ENCODE measurements at regions not wholly inside any gene's neighbourhood (a gene's known extent, or its start where the extent isn't known, plus 50 kb on each side); places are given as distances from the start of the nearest gene placed in this dataset.

GRCh38 chr10:106520698-106521097 is 643.8 kb downstream of the SORCS1 start:
- Mint-ChIP-seq H3K27ac (no peak overlapping the region), H3K4me1 (no peaks in the 10 kb centered on the region), H3K4me3 (no peak overlapping the region), H3K27me3 (no peaks in the 10 kb centered on the region), H3K36me3 (no peaks in the 10 kb centered on the region), H3K9me3 (no peaks in the 10 kb centered on the region)
- ATAC-seq, result no peak

DNA sequence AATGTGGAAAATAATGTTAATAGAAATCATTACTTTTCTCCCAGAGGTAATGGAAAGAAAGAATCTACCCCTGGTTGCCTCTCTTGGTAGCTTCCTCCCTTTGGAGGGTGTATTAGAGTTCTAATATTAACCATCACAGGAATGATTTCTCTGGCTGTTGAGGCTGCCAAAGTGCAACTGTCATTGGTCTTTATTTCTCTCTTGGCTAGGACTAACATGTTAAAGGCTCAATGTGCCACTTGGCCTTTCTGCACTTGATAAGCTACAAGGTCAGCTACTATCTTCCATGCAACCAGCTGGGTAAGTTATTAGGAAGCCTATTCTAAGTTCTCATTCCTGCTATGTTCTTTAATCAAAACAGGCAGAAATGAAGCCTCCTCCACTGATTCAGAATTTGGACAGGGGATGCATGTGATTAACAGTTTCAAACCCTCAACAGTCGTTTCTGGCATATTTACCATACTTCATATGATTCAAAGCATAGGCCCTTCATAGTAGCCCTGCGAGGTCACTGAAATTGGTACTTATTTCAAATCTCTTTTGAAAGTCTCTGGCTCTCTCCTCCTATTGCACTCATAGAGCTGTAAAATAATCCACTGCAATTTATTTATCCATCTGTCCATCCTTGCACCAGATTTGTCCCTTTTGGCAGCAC is 645.0 kb downstream of the SORCS1 start:
- no peak for ATAC-seq
- no peak overlapping the region for H3K4me3 Mint-ChIP-seq
- H3K36me3 Mint-ChIP-seq, result no peaks in the 10 kb centered on the region
- no peak overlapping the region for H3K27ac Mint-ChIP-seq
- no peaks in the 10 kb centered on the region for H3K27me3 Mint-ChIP-seq
- H3K9me3 Mint-ChIP-seq, result no peaks in the 10 kb centered on the region
- H3K4me1 Mint-ChIP-seq, result no peaks in the 10 kb centered on the region

- no peaks in the 10 kb centered on the region for H3K36me3 Mint-ChIP-seq
- no peak overlapping the region for H3K4me3 Mint-ChIP-seq
- no peak for ATAC-seq
- no peaks in the 10 kb centered on the region for H3K27me3 Mint-ChIP-seq
- H3K9me3 Mint-ChIP-seq, result no peaks in the 10 kb centered on the region
- H3K27ac Mint-ChIP-seq, result no peak overlapping the region
- H3K4me1 Mint-ChIP-seq, result no peaks in the 10 kb centered on the region
Measured at GRCh38 chr10:106515206-106515790, 649.2 kb downstream of the SORCS1 start.

DNA sequence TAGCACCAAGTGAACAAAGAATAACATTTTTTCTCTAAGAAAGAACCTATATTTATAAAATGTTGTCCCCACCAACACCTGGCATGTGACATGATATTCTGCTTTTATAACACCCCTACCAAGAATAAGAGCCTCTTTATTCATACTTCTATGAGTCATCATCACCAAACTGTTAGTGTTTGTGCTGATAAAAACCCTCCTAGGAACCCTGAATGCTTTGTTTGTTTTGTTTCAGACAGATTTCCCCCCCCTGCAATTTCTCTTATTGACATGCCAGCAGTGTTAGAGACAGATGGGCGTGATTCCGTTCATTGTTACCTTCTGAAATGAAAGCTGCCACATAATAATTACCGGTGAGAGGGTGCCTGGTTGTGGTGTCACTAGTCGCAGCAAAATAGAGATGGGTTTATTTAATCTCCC is 651.1 kb downstream of the SORCS1 start:
- H3K4me1 Mint-ChIP-seq, result no peaks in the 10 kb centered on the region
- no peaks in the 10 kb centered on the region for H3K36me3 Mint-ChIP-seq
- no peaks in the 10 kb centered on the region for H3K27me3 Mint-ChIP-seq
- no peak for ATAC-seq
- no peak overlapping the region for H3K27ac Mint-ChIP-seq
- no peak overlapping the region for H3K4me3 Mint-ChIP-seq
- H3K9me3 Mint-ChIP-seq, result no peaks in the 10 kb centered on the region

DNA sequence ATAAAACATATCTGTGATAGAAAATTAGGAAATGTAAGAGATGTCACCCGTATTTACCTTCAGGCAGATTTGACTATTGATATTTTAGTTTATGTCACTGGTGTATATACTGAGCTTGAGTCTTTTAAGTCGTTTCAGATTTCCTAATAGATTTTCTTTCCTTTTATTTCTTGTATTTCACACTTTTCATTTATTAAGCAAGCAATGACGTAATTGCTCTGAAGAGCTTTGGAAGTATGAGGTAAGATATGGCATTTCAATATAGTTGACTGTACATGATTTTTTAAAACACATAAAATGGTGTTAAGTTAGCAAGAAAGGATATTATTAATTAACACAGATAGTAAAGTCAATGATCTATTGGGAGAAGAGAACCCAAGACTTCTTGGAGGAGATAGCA is 652.6 kb downstream of the SORCS1 start:
- Mint-ChIP-seq H3K4me1 (no peaks in the 10 kb centered on the region), H3K9me3 (peaks cover 2% of the 10 kb centered on the region), H3K27me3 (no peaks in the 10 kb centered on the region), H3K27ac (no peak overlapping the region), H3K36me3 (no peaks in the 10 kb centered on the region), H3K4me3 (no peak overlapping the region)
- no peak for ATAC-seq

DNA sequence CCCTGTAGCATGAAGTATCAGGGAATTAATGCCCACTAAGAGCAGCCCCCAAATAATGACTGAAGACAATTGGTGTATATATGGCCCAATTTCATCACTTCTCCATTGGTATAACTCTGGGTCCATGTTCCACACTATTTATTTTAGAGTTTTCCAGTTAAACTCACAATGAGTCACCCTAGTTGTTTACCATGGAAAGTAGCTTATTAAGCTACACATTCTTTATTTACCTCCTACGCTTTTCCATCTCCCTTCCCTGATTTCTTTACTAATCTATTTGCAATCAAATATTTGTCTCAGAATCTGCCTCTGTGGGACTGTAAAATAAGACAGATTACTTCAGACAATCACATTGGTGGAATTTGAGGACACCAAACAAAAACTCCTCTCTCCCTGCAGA is 655.6 kb downstream of the SORCS1 start:
- Mint-ChIP-seq H3K36me3 (no peaks in the 10 kb centered on the region), H3K4me3 (no peak overlapping the region), H3K27ac (no peak overlapping the region), H3K9me3 (peaks cover 2% of the 10 kb centered on the region), H3K27me3 (no peaks in the 10 kb centered on the region), H3K4me1 (no peaks in the 10 kb centered on the region)
- ATAC-seq, result no peak

DNA sequence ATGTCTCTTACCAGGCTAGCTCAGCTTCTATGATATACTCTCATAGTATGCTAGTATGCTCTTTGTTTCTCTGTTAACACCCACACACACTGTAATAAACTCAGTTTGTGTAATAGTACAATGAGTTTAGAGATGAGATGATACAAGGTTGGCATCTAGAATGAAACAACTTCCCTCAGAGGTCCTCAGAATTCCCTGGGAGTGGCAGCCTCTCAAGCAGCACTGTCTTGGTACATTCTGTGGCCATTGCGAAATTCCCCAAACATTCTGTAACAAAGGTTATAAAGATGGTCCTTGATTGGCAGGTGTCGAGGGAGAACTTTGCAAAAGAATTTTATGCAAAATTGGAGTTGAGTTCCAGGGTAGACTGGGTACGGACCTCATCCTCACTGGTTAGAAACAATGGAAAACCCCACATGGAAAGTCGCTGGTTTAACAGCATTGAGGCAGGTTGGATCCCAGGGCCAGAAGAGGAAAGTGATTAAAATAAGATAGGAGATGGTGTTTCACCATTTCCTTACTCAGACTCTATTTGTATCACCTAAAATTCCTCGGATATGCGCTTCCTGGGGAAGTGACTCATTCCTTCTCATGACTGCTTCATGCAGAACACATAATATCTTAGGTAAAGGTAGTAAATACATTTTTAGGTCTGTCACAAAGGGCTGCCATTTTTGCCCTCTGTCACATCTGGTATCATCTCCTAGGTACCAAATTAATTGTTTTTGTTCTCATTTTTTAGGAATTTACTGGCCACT is 657.8 kb downstream of the SORCS1 start:
- no peaks in the 10 kb centered on the region for H3K27me3 Mint-ChIP-seq
- H3K27ac Mint-ChIP-seq, result no peak overlapping the region
- H3K36me3 Mint-ChIP-seq, result no peaks in the 10 kb centered on the region
- no peak for ATAC-seq
- no peaks in the 10 kb centered on the region for H3K4me1 Mint-ChIP-seq
- H3K9me3 Mint-ChIP-seq, result peaks cover 2% of the 10 kb centered on the region
- no peak overlapping the region for H3K4me3 Mint-ChIP-seq

- no peak overlapping the region for H3K27ac Mint-ChIP-seq
Measured at GRCh38 chr10:106504536-106504935, 660.0 kb downstream of the SORCS1 start.

DNA sequence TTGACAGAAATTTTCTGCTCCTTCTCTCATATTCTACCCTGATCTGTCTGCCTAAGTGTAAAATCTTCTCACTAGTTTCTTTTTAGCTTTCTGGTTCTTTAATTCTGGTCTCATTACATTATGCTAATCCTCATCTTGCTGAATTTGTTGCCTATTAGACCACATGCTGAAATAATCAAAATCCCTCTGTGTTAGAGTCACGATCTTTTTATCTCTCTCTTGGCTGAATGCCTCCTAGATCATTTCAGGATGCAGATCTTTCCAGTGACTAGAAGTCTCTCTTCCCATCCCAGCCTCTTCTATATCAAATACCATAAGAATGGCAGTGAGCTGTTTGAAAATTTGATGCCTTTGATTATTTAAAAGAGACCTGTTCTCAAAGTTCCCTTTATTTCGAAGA is 661.9 kb downstream of the SORCS1 start:
- Mint-ChIP-seq H3K9me3 (peaks cover 2% of the 10 kb centered on the region), H3K27me3 (no peaks in the 10 kb centered on the region), H3K4me3 (no peak overlapping the region), H3K36me3 (no peaks in the 10 kb centered on the region), H3K4me1 (no peaks in the 10 kb centered on the region), H3K27ac (no peak overlapping the region)
- ATAC-seq, result no peak

More at GRCh38 chr10:106504536-106504935, 660.0 kb downstream of the SORCS1 start:
- ATAC-seq, result no peak
- H3K9me3 Mint-ChIP-seq, result peaks cover 2% of the 10 kb centered on the region
- H3K27me3 Mint-ChIP-seq, result no peaks in the 10 kb centered on the region
- H3K4me3 Mint-ChIP-seq, result no peak overlapping the region
- no peaks in the 10 kb centered on the region for H3K4me1 Mint-ChIP-seq
- no peaks in the 10 kb centered on the region for H3K36me3 Mint-ChIP-seq

GRCh38 chr10:106500925-106501525 is 663.5 kb downstream of the SORCS1 start:
- no peak for ATAC-seq
- no peak overlapping the region for H3K4me3 Mint-ChIP-seq
- no peaks in the 10 kb centered on the region for H3K4me1 Mint-ChIP-seq
- H3K27ac Mint-ChIP-seq, result no peak overlapping the region
- H3K9me3 Mint-ChIP-seq, result no peaks in the 10 kb centered on the region
- H3K27me3 Mint-ChIP-seq, result no peaks in the 10 kb centered on the region
- no peaks in the 10 kb centered on the region for H3K36me3 Mint-ChIP-seq

DNA sequence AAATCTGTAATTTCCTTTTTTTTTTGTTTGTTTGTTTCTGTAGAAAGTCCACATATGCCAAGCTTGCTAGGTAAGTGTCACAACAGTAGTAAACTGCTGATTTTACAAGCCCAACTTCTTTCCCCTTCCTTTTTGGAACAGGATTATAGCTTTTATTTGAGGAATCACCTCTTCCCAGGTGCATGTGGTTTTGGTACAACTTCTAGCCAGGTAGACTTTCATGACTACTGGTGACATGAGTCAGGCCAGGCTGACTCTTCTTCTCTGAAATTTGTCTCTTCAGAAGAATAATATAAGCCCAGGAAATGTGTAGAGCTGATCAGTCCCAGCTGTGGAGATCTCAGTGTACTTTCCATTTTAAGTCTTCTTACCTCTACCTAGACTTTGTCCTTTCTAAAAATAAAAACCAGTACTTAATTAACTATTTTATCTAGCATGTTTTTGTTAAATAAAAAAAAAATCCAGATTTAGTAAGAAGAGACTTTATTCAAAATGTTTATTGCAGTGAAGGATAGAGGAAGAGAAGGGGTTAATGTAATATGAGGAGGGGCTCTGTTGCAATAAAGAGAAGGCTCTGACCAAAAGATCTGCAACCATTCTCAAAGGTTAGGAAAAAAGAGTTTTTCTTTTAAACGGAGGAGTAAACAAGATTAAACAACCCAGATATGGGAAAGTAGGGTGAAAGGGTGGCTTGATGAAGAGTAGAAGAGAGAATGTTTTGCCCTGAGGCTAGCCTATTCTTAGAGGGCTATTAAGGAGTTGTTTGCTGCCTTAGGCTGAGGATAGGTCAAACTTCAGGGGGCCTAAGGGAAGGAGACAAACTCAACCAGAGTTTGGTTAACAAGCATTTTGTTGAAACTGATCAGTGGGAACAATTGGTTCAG is 664.2 kb downstream of the SORCS1 start:
- no peaks in the 10 kb centered on the region for H3K36me3 Mint-ChIP-seq
- H3K27me3 Mint-ChIP-seq, result no peaks in the 10 kb centered on the region
- H3K4me1 Mint-ChIP-seq, result no peaks in the 10 kb centered on the region
- H3K27ac Mint-ChIP-seq, result no peak overlapping the region
- no peak overlapping the region for H3K4me3 Mint-ChIP-seq
- no peak for ATAC-seq
- H3K9me3 Mint-ChIP-seq, result no peaks in the 10 kb centered on the region

DNA sequence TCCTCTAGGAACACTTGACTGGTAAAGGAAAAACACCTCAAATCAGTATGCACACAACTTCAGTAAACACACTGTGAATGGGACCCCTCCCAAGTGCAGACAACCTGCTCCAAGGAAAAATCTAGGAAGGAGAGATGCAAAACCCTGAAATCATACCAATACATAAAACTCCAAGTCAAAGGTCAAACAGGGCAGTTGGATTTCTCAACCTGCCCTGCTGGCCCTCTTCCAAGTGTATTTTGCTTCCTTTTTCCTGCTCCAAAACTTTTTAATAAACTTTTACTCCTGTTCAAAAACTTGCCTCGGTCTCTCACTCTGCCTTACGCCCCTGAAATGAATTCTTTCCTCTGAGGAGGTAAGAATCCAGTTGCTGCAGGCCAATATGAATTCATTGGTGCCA is 665.1 kb downstream of the SORCS1 start:
- H3K9me3 Mint-ChIP-seq, result no peaks in the 10 kb centered on the region

GRCh38 chr10:106498675-106499074 is 665.8 kb downstream of the SORCS1 start:
- Mint-ChIP-seq H3K27me3 (no peaks in the 10 kb centered on the region), H3K36me3 (no peaks in the 10 kb centered on the region), H3K4me3 (no peak overlapping the region), H3K27ac (no peak overlapping the region), H3K9me3 (no peaks in the 10 kb centered on the region), H3K4me1 (no peaks in the 10 kb centered on the region)
- no peak for ATAC-seq

More for the DNA sequence above, 665.1 kb downstream of the SORCS1 start:
- no peaks in the 10 kb centered on the region for H3K4me1 Mint-ChIP-seq
- no peaks in the 10 kb centered on the region for H3K27me3 Mint-ChIP-seq
- no peak overlapping the region for H3K27ac Mint-ChIP-seq
- no peak overlapping the region for H3K4me3 Mint-ChIP-seq
- H3K36me3 Mint-ChIP-seq, result no peaks in the 10 kb centered on the region
- no peak for ATAC-seq

DNA sequence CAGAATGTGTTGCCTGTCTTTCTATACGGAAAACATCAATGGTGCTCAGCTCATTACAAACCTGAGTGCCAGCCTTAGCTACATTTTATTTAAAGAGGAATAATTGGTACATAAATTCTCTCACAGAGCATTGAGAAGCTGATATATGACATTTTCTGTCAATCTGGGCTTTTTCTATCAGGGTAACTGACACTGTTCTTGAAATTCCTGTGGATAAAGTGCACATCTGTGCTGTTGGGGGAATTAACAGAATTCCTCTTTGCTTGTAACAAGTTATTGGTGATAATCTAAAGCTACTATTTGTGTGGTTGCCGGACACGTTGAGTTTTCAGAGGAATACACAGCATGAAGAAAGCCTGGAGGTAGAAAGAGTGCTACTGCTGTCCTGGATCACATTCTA is 668.6 kb downstream of the SORCS1 start:
- ATAC-seq, result no peak
- no peaks in the 10 kb centered on the region for H3K9me3 Mint-ChIP-seq
- no peak overlapping the region for H3K27ac Mint-ChIP-seq
- H3K4me1 Mint-ChIP-seq, result no peaks in the 10 kb centered on the region
- no peak overlapping the region for H3K4me3 Mint-ChIP-seq
- H3K36me3 Mint-ChIP-seq, result no peaks in the 10 kb centered on the region
- no peaks in the 10 kb centered on the region for H3K27me3 Mint-ChIP-seq

DNA sequence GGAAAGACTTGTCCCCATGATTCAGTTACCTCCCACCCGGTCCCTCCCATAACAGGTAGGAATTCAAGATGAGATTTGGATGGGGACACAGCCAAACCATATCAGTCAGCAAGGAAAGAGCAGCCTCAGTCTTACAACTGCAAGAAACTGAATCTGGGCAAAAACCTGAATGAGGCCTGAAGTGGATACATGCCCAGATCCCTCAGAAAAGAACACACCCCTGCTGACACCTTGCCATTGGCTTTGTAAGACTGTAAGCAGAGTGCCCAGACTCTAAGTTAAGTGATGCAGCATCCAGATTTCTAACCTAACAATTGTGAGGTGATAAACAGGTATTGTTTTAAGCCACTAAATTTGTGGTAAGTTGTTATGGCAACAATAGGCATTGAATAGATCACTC is 670.8 kb downstream of the SORCS1 start:
- no peak overlapping the region for H3K27ac Mint-ChIP-seq
- H3K27me3 Mint-ChIP-seq, result no peaks in the 10 kb centered on the region
- ATAC-seq, result no peak
- no peak overlapping the region for H3K4me3 Mint-ChIP-seq
- no peaks in the 10 kb centered on the region for H3K36me3 Mint-ChIP-seq
- no peaks in the 10 kb centered on the region for H3K9me3 Mint-ChIP-seq
- no peaks in the 10 kb centered on the region for H3K4me1 Mint-ChIP-seq
